ENCODE measurements at regions not wholly inside any gene's neighbourhood (a gene's known extent, or its start where the extent isn't known, plus 50 kb on each side); places are given as distances from the start of the nearest gene placed in this dataset.

- TF ChIP-seq CTCF (conservative IDR thresholded peaks at IDR 0.05; ENCODE audit: low read depth, low read length) (no peak), BHLHE40 (IDR thresholded peaks at IDR 0.05; ENCODE audit: low read depth, low read length) (no peak), CEBPB (IDR thresholded peaks at IDR 0.05; ENCODE audit: low read depth, low read length) (no peak), POLR2A (IDR thresholded peaks at IDR 0.05; ENCODE audit: low read depth, low read length) (no peak), MAFK (IDR thresholded peaks at IDR 0.05; ENCODE audit: low read depth, low read length) (no peak), NFE2L2 (IDR thresholded peaks at IDR 0.05; ENCODE audit: low read depth, low read length) (no peak), RFX5 (IDR thresholded peaks at IDR 0.05; ENCODE audit: low read depth, low read length) (no peak)
Measured at GRCh38 chr9:135244271-135245221, 157.1 kb downstream of the OLFM1 start (continued).

All from IMR-90 (cell line).